ENCODE measurements at regions not wholly inside any gene's neighbourhood (a gene's known extent, or its start where the extent isn't known, plus 50 kb on each side); places are given as distances from the start of the nearest gene placed in this dataset.
A peak's percentile ranks its signal among the peaks of the same experiment; 100 is the strongest.

GRCh38 chr3:76198086-76198485 is 412.7 kb upstream of the ZNF717 start:
- Histone ChIP-seq H3K4me1 (ENCODE audit: insufficient read depth, low read length) (no peaks in the 10 kb centered on the region), H3K27me3 (ENCODE audit: insufficient read depth, low read length) (no peaks in the 10 kb centered on the region), H3K36me3 (ENCODE audit: insufficient read depth, low read length) (no peaks in the 10 kb centered on the region), H3K9ac (ENCODE audit: low read depth, low read length) (no peak overlapping the region), H3K4me3 (ENCODE audit: low read length) (no peak overlapping the region), H3K9me3 (ENCODE audit: insufficient read depth, low read depth, low read length) (0 out of 2 replicates have a peak, but pooled peaks cover 3% of the 10 kb centered on the region), H3K27ac (ENCODE audit: low read depth, low read length) (0 out of 2 replicates have a peak overlapping the region, but pooled peaks have one; percentile 26)
- no CpG with 5 or more reads among the region's 1 CpG for WGBS

- Histone ChIP-seq H3K9me3 (ENCODE audit: insufficient read depth, low read depth, low read length) (0 out of 2 replicates have a peak, but pooled peaks cover 3% of the 10 kb centered on the region), H3K4me3 (ENCODE audit: low read length) (no peak overlapping the region), H3K27ac (ENCODE audit: low read depth, low read length) (no peak overlapping the region), H3K36me3 (ENCODE audit: insufficient read depth, low read length) (no peaks in the 10 kb centered on the region), H3K9ac (ENCODE audit: low read depth, low read length) (no peak overlapping the region), H3K4me1 (ENCODE audit: insufficient read depth, low read length) (no peaks in the 10 kb centered on the region), H3K27me3 (ENCODE audit: insufficient read depth, low read length) (no peaks in the 10 kb centered on the region)
- 92% methylated on average over 3 of the region's 5 CpGs for WGBS
Observed at GRCh38 chr3:76199382-76199781, 414.0 kb upstream of the ZNF717 start.

- Histone ChIP-seq H3K9ac (ENCODE audit: low read depth, low read length) (no peak overlapping the region), H3K9me3 (ENCODE audit: insufficient read depth, low read depth, low read length) (0 out of 2 replicates have a peak, but pooled peaks cover 2% of the 10 kb centered on the region), H3K4me1 (ENCODE audit: insufficient read depth, low read length) (no peaks in the 10 kb centered on the region), H3K36me3 (ENCODE audit: insufficient read depth, low read length) (no peaks in the 10 kb centered on the region), H3K27ac (ENCODE audit: low read depth, low read length) (no peak overlapping the region), H3K4me3 (ENCODE audit: low read length) (no peak overlapping the region), H3K27me3 (ENCODE audit: insufficient read depth, low read length) (no peaks in the 10 kb centered on the region)
- 80% methylated on average over 12 of the region's 12 CpGs for WGBS
Observed at GRCh38 chr3:76203578-76203977, 418.2 kb upstream of the ZNF717 start.

DNA sequence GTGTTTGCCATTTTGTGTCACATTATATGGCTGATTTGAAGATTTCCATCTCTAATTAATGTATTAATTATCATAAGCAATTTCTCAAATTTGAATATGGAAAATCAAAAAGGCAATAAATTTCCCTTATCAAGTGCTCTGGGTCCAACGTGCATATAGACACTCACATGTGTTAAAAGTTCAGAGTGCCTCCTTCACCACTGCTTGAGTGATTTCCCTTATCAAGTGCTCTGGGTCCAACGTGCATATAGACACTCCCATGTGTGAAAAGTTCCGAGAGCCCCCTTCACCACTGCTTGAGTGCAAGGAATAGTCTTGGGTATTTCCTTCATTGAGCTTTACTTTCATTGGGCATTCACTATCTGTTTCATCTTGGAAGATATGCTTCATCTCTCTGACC is 421.0 kb upstream of the ZNF717 start:
- Histone ChIP-seq H3K9ac (ENCODE audit: low read depth, low read length) (no peak overlapping the region), H3K36me3 (ENCODE audit: insufficient read depth, low read length) (no peaks in the 10 kb centered on the region), H3K4me1 (ENCODE audit: insufficient read depth, low read length) (no peaks in the 10 kb centered on the region), H3K27ac (ENCODE audit: low read depth, low read length) (no peak overlapping the region), H3K27me3 (ENCODE audit: insufficient read depth, low read length) (no peaks in the 10 kb centered on the region), H3K9me3 (ENCODE audit: insufficient read depth, low read depth, low read length) (0 out of 2 replicates have a peak, but pooled peaks cover under 1% of the 10 kb centered on the region), H3K4me3 (ENCODE audit: low read length) (no peak overlapping the region)
- WGBS: 95% methylated on average over 3 of the region's 3 CpGs

GRCh38 chr3:76212679-76213078 is 427.3 kb upstream of the ZNF717 start:
- no peaks in the 10 kb centered on the region for H3K36me3 ChIP-seq (ENCODE audit: insufficient read depth, low read length)
- WGBS: 98% methylated on average over 1 of the region's 2 CpGs
- no peaks in the 10 kb centered on the region for H3K4me1 ChIP-seq (ENCODE audit: insufficient read depth, low read length)
- H3K27me3 ChIP-seq (ENCODE audit: insufficient read depth, low read length): no peaks in the 10 kb centered on the region
- no peak overlapping the region for H3K27ac ChIP-seq (ENCODE audit: low read depth, low read length)
- H3K9ac ChIP-seq (ENCODE audit: low read depth, low read length): no peak overlapping the region
- no peak overlapping the region for H3K4me3 ChIP-seq (ENCODE audit: low read length)
- peaks cover 25% of the 10 kb centered on the region for H3K9me3 ChIP-seq (ENCODE audit: insufficient read depth, low read depth, low read length)

- H3K9me3 ChIP-seq (ENCODE audit: insufficient read depth, low read depth, low read length): no peaks in the 10 kb centered on the region
- H3K27me3 ChIP-seq (ENCODE audit: insufficient read depth, low read length): no peaks in the 10 kb centered on the region
- no peak overlapping the region for H3K27ac ChIP-seq (ENCODE audit: low read depth, low read length)
- H3K4me3 ChIP-seq (ENCODE audit: low read length): no peak overlapping the region
- no peak overlapping the region for H3K9ac ChIP-seq (ENCODE audit: low read depth, low read length)
- no peaks in the 10 kb centered on the region for H3K4me1 ChIP-seq (ENCODE audit: insufficient read depth, low read length)
- no peaks in the 10 kb centered on the region for H3K36me3 ChIP-seq (ENCODE audit: insufficient read depth, low read length)
- 96% methylated on average over 2 of the region's 2 CpGs for WGBS
Observed at GRCh38 chr3:76222201-76222600, 436.9 kb upstream of the ZNF717 start.

GRCh38 chr3:76231258-76231657 is 445.9 kb upstream of the ZNF717 start:
- H3K27me3 ChIP-seq (ENCODE audit: insufficient read depth, low read length): no peaks in the 10 kb centered on the region
- H3K9me3 ChIP-seq (ENCODE audit: insufficient read depth, low read depth, low read length): no peaks in the 10 kb centered on the region
- no peak overlapping the region for H3K4me3 ChIP-seq (ENCODE audit: low read length)
- no peaks in the 10 kb centered on the region for H3K4me1 ChIP-seq (ENCODE audit: insufficient read depth, low read length)
- no peaks in the 10 kb centered on the region for H3K36me3 ChIP-seq (ENCODE audit: insufficient read depth, low read length)
- H3K9ac ChIP-seq (ENCODE audit: low read depth, low read length): no peak overlapping the region
- 94% methylated on average over 3 of the region's 4 CpGs for WGBS
- no peak overlapping the region for H3K27ac ChIP-seq (ENCODE audit: low read depth, low read length)

DNA sequence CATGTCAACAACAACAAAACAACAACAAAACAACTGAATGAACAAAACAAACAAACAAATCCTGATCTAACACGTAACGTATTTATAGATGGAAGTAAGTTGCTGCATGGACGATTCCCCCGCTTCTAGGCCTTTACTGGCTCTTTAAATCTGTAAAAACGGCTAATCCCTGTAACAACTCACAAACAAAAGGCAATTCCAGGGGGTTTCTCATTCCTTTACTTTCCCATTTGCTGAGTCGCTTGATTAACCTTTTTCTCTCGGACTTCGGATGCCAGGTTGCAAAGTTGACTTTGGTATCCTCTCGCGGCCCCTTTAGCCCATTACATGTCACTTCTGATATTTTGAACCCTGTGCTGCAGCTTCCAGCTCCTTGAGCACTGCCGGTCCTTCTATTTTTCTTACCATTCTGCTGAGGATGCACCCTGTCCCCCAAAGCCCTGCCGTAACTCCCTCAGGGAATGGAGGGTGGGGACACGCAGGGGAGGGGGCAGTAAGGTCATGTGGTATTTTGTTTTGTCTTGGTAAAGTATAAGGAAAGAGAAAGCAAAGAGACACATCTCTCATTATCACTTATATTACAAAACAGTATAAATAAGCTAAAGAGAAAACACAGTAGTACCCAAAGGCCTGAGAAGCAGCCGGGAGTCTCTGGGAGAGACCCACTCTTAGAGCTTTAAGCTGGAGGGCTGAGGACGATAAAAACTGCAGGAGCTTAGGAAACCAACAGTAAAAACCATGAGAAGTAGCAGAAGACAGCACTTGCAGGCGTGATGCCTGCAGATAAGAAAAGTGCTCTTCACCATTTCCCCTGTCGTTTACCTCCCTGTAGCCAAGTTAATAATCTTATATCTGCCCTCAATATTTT is 457.8 kb upstream of the ZNF717 start:
- H3K36me3 ChIP-seq (ENCODE audit: insufficient read depth, low read length): no peaks in the 10 kb centered on the region
- no peak overlapping the region for H3K9ac ChIP-seq (ENCODE audit: low read depth, low read length)
- H3K9me3 ChIP-seq (ENCODE audit: insufficient read depth, low read depth, low read length): no peaks in the 10 kb centered on the region
- H3K4me1 ChIP-seq (ENCODE audit: insufficient read depth, low read length): peaks cover 10% of the 10 kb centered on the region; the same call in 1 of the 2 replicates
- H3K27me3 ChIP-seq (ENCODE audit: insufficient read depth, low read length): no peaks in the 10 kb centered on the region
- 82% methylated on average over 16 of the region's 17 CpGs for WGBS
- peak overlapping the region; percentile 41; the same call in 1 of the 2 replicates for H3K27ac ChIP-seq (ENCODE audit: low read depth, low read length)
- H3K4me3 ChIP-seq (ENCODE audit: low read length): no peak overlapping the region

DNA sequence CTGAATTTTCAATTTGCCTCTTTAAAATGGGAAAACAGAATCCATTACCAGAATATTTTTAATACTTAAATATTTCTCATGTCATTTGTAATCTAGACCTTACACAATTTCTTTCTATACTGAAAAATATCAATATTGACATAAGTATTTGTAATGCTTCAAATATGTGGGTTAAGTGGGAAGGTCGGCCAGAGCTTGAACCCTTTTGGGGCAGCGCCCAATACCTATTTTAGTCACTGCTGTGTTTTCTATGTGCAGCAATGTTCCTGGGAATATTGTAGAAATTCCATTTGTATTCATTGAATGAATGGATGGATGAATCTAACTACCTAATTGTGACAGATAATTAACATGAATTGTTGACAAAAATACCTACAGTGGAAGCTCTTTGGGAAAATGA is 459.7 kb upstream of the ZNF717 start:
- no peak overlapping the region for H3K9ac ChIP-seq (ENCODE audit: low read depth, low read length)
- WGBS: 95% methylated on average over 2 of the region's 2 CpGs
- H3K27me3 ChIP-seq (ENCODE audit: insufficient read depth, low read length): no peaks in the 10 kb centered on the region
- peaks cover 10% of the 10 kb centered on the region; the same call in 1 of the 2 replicates for H3K4me1 ChIP-seq (ENCODE audit: insufficient read depth, low read length)
- no peak overlapping the region for H3K27ac ChIP-seq (ENCODE audit: low read depth, low read length)
- H3K9me3 ChIP-seq (ENCODE audit: insufficient read depth, low read depth, low read length): no peaks in the 10 kb centered on the region
- H3K36me3 ChIP-seq (ENCODE audit: insufficient read depth, low read length): no peaks in the 10 kb centered on the region
- H3K4me3 ChIP-seq (ENCODE audit: low read length): no peak overlapping the region

DNA sequence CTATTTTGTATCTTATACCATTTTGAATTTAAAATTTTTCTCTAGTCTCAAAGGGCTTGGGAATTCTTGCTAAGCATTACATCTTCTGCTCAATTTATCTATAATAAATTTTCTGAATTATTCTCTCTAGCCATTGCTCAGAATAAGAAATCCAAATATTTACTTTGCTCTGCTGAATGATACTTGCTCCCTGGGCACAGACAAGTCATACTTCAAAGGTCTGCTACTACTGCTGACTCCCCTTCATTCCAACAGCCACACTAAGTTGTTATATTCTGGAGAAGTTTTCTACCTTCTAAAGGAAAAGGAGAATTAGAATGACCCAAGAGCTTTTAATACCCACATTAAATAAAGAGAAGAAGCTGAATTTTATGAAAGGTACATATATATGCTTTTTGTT is 460.3 kb upstream of the ZNF717 start:
- Histone ChIP-seq H3K4me3 (ENCODE audit: low read length) (no peak overlapping the region), H3K27ac (ENCODE audit: low read depth, low read length) (no peak overlapping the region), H3K9me3 (ENCODE audit: insufficient read depth, low read depth, low read length) (no peaks in the 10 kb centered on the region), H3K27me3 (ENCODE audit: insufficient read depth, low read length) (no peaks in the 10 kb centered on the region), H3K4me1 (ENCODE audit: insufficient read depth, low read length) (peaks cover 10% of the 10 kb centered on the region; the same call in 1 of the 2 replicates), H3K9ac (ENCODE audit: low read depth, low read length) (no peak overlapping the region), H3K36me3 (ENCODE audit: insufficient read depth, low read length) (no peaks in the 10 kb centered on the region)

DNA sequence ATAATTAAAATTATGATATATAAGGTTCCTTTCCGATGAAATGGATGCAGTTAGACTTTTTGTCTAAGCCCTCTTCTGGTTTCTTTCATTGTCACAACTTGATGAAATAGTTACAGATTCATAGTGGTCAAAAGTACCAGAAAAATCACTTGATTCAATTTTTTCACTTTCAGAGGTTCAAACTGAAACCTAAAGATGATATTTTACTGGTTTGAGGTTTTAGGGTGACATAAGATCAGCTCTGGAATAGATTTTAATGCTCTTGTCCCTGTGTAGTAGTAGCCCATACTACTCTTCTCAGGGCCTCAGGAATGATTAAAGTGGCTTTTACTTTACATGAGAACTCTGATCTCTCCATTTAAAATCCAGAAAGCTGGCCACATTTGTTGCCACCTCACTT is 479.1 kb upstream of the ZNF717 start:
- Histone ChIP-seq H3K4me3 (ENCODE audit: low read length) (no peak overlapping the region), H3K27ac (ENCODE audit: low read depth, low read length) (no peak overlapping the region), H3K27me3 (ENCODE audit: insufficient read depth, low read length) (no peaks in the 10 kb centered on the region), H3K4me1 (ENCODE audit: insufficient read depth, low read length) (no peaks in the 10 kb centered on the region), H3K9ac (ENCODE audit: low read depth, low read length) (no peak overlapping the region), H3K9me3 (ENCODE audit: insufficient read depth, low read depth, low read length) (no peaks in the 10 kb centered on the region), H3K36me3 (ENCODE audit: insufficient read depth, low read length) (no peaks in the 10 kb centered on the region)
- WGBS: 100% methylated on average over 1 of the region's 1 CpG

All from HUES64 (cell line).